ENCODE measurements at regions not wholly inside any gene's neighbourhood (a gene's known extent, or its start where the extent isn't known, plus 50 kb on each side); places are given as distances from the start of the nearest gene placed in this dataset.

DNA sequence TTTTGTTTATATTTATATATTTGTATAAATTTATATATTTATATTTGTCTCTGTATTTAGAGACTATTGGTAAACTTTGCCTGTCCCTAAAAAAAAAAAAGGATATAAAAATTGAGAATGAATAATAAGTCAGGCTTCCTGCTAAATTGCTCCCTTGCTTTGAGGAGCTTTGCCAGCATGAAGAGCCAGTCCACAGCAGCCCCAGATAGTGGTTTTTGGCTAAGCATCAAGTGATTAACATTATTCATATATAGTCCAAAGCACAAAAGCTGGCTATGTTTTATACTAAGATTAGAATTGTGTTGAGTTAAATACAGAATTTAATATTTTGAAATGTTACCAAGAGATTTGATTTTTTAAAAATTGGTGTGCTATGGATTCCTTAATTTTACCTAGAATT is 264.9 kb upstream of the FERD3L start:
- no peak overlapping the region for H2BK12ac ChIP-seq (ENCODE audit: insufficient read length, low read depth, low read length)
- no peaks in the 10 kb centered on the region for H4K20me1 ChIP-seq (ENCODE audit: control insufficient read depth, insufficient read depth, insufficient read length)
- TF ChIP-seq, protein P1, sequence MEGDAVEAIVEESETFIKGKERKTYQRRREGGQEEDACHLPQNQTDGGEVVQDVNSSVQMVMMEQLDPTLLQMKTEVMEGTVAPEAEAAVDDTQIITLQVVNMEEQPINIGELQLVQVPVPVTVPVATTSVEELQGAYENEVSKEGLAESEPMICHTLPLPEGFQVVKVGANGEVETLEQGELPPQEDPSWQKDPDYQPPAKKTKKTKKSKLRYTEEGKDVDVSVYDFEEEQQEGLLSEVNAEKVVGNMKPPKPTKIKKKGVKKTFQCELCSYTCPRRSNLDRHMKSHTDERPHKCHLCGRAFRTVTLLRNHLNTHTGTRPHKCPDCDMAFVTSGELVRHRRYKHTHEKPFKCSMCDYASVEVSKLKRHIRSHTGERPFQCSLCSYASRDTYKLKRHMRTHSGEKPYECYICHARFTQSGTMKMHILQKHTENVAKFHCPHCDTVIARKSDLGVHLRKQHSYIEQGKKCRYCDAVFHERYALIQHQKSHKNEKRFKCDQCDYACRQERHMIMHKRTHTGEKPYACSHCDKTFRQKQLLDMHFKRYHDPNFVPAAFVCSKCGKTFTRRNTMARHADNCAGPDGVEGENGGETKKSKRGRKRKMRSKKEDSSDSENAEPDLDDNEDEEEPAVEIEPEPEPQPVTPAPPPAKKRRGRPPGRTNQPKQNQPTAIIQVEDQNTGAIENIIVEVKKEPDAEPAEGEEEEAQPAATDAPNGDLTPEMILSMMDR (conservative IDR thresholded peaks at IDR 0.05), result no peak
- no peak for DNase-seq
- peaks cover under 1% of the 10 kb centered on the region for H3K4me1 ChIP-seq (ENCODE audit: insufficient read depth, low read length)
- no peak overlapping the region for H4K5ac ChIP-seq (ENCODE audit: insufficient read length, low read depth, low read length)
- no peak overlapping the region for H3K4me3 Mint-ChIP-seq
- H2AFZ ChIP-seq (ENCODE audit: low read length), result no peak overlapping the region
- H3K27ac Mint-ChIP-seq, result no peak overlapping the region
- no peak overlapping the region for H3K4me2 ChIP-seq (ENCODE audit: insufficient read depth, insufficient read length, low read length)
- H3K4ac ChIP-seq (ENCODE audit: low read depth, low read length), result no peak overlapping the region
- no peaks in the 10 kb centered on the region for H3K36me3 Mint-ChIP-seq (ENCODE audit: insufficient read depth in 1 of 3, low read depth in 3 of 3)
- no peak overlapping the region for H4K91ac ChIP-seq (ENCODE audit: insufficient read length, low read depth, low read length)
- no peak overlapping the region for H2BK120ac ChIP-seq (ENCODE audit: low read depth, low read length, poor library complexity, severe bottlenecking)
- no peaks in the 10 kb centered on the region for H3K9me3 ChIP-seq (ENCODE audit: control insufficient read depth, low read depth, low read length)
- H2AK5ac ChIP-seq (ENCODE audit: insufficient read length, low read length), result no peak overlapping the region
- H3K23ac ChIP-seq (ENCODE audit: insufficient read length, low read depth, low read length), result no peak overlapping the region
- H2BK5ac ChIP-seq (ENCODE audit: insufficient read length, low read length), result no peak overlapping the region
- H3K27me3 ChIP-seq (ENCODE audit: insufficient read depth, low read length), result no peaks in the 10 kb centered on the region
- H3K23me2 ChIP-seq (ENCODE audit: insufficient read length, low read depth, low read length, poor library complexity, severe bottlenecking), result no peaks in the 10 kb centered on the region
- no peak overlapping the region for H4K8ac ChIP-seq (replicated peaks; ENCODE audit: insufficient read length, low read depth, low read length)
- no peak overlapping the region for H2BK20ac ChIP-seq (ENCODE audit: low read depth, low read length, poor library complexity, severe bottlenecking)
- no peak overlapping the region for H3T11ph ChIP-seq (ENCODE audit: low read length)
- no peaks in the 10 kb centered on the region for H3K79me2 ChIP-seq (ENCODE audit: insufficient read depth, low read length)
- no peak overlapping the region for H3K18ac ChIP-seq (ENCODE audit: insufficient read length, low read depth, low read length)
- H3K27me3 Mint-ChIP-seq (ENCODE audit: low read depth), result no peaks in the 10 kb centered on the region
- H3K9me3 Mint-ChIP-seq, result no peaks in the 10 kb centered on the region
- no peak overlapping the region for H3K56ac ChIP-seq (ENCODE audit: insufficient read length, low read depth, low read length)
- no peak overlapping the region for H3K27ac ChIP-seq (ENCODE audit: insufficient read length, low read depth, low read length)
- H3K9ac ChIP-seq (ENCODE audit: extremely low read depth, insufficient read length, low read length), result no peak overlapping the region
- no peak overlapping the region for H2BK15ac ChIP-seq (ENCODE audit: low read depth, low read length)
- H3K79me1 ChIP-seq (ENCODE audit: insufficient read depth, low read depth, low read length, poor library complexity, severe bottlenecking), result no peaks in the 10 kb centered on the region
- H3K14ac ChIP-seq (ENCODE audit: insufficient read depth, low read length), result no peak overlapping the region
- H3K4me1 Mint-ChIP-seq, result peaks cover 26% of the 10 kb centered on the region in 2 experiments
